GM18867 (cell line): ENCODE measurements at regions not wholly inside any gene's neighbourhood (a gene's known extent, or its start where the extent isn't known, plus 50 kb on each side); places are given as distances from the start of the nearest gene placed in this dataset.

Source experiments
- ATAC-seq: cut with Tn5 transposase; IDR thresholded peaks from one replicate; pipeline ENCODE4 v1.9.1; 2021; ENCODE audit warnings: mild to moderate bottlenecking, moderate library complexity; ENCODE audit not compliant: unreplicated experiment

- no peak for ATAC-seq
These were observed 475.9 kb upstream of the HTR2A start for GRCh38 chr13:47372751-47373150.

- ATAC-seq, result no peak
These were observed 454.9 kb upstream of the HTR2A start for GRCh38 chr13:47351798-47352197.

- ATAC-seq, result no peak
These were observed 453.7 kb upstream of the HTR2A start for GRCh38 chr13:47350334-47351124.

- no peak for ATAC-seq
These were observed 452.4 kb upstream of the HTR2A start for GRCh38 chr13:47349211-47349610.

- ATAC-seq, result no peak
These were observed 441.1 kb upstream of the HTR2A start for GRCh38 chr13:47337781-47338507.

- no peak for ATAC-seq
These were observed 437.3 kb upstream of the HTR2A start for GRCh38 chr13:47334173-47334572.

GRCh38 chr13:47332149-47332548 lies 435.3 kb upstream of the HTR2A start:
- no peak for ATAC-seq

GRCh38 chr13:47330031-47330430 lies 433.2 kb upstream of the HTR2A start:
- ATAC-seq, result no peak

- ATAC-seq, result no peak
These were observed 431.0 kb upstream of the HTR2A start for GRCh38 chr13:47327861-47328260.

GRCh38 chr13:47326061-47326460 lies 429.2 kb upstream of the HTR2A start:
- no peak for ATAC-seq

GRCh38 chr13:47317356-47317755 lies 420.5 kb upstream of the HTR2A start:
- no peak for ATAC-seq

GRCh38 chr13:47310401-47310800 lies 413.5 kb upstream of the HTR2A start:
- ATAC-seq, result no peak

- no peak for ATAC-seq
These were observed 410.1 kb upstream of the HTR2A start for GRCh38 chr13:47306991-47307390.

GRCh38 chr13:47303626-47304025 lies 406.8 kb upstream of the HTR2A start:
- no peak for ATAC-seq

GRCh38 chr13:47299304-47299703 lies 402.5 kb upstream of the HTR2A start:
- no peak for ATAC-seq

- ATAC-seq, result no peak
These were observed 401.7 kb upstream of the HTR2A start for GRCh38 chr13:47298506-47298905.

GRCh38 chr13:47294691-47295090 lies 397.8 kb upstream of the HTR2A start:
- ATAC-seq, result no peak

GRCh38 chr13:47291107-47291656 lies 394.3 kb upstream of the HTR2A start:
- no peak for ATAC-seq

- no peak for ATAC-seq
These were observed 392.7 kb upstream of the HTR2A start for GRCh38 chr13:47289567-47289966.

GRCh38 chr13:47288546-47288945 lies 391.7 kb upstream of the HTR2A start:
- ATAC-seq, result no peak

GRCh38 chr13:47287291-47287751 lies 390.5 kb upstream of the HTR2A start:
- no peak for ATAC-seq

- ATAC-seq, result no peak
These were observed 385.1 kb upstream of the HTR2A start for GRCh38 chr13:47281991-47282390.
